ENCODE measurements at regions not wholly inside any gene's neighbourhood (a gene's known extent, or its start where the extent isn't known, plus 50 kb on each side); places are given as distances from the start of the nearest gene placed in this dataset.

GRCh38 chr10:44043646-44044375 is 341.1 kb downstream of the CXCL12 start:
- no TSS peak for BruUV-seq (replicated peaks)
- H3K9ac ChIP-seq (ENCODE audit: low read length), result no peak overlapping the region
- H3K27me3 ChIP-seq (ENCODE audit: insufficient read depth, low read length), result peaks cover 41% of the 10 kb centered on the region
- no peak for DNase-seq (ENCODE audit: low read depth, low spot score)
- intact Hi-C loops (cut with micrococcal nuclease), result no loop called here
- ChIA-PET POLR2A (no interaction called here), CTCF (no interaction called here), RAD21 (ENCODE audit: low non-redundant PET in 1 of 2, low total read pairs in 2 of 2, uncharacterized antibody in 2 of 2, unreplicated experiment in 2 of 2) (no interaction called here)
- H3K4me1 ChIP-seq (ENCODE audit: control insufficient read depth in 1 of 2, insufficient read depth in 2 of 2, low read length in 2 of 2), result no peaks in the 10 kb centered on the region
- TF ChIP-seq, protein P1, sequence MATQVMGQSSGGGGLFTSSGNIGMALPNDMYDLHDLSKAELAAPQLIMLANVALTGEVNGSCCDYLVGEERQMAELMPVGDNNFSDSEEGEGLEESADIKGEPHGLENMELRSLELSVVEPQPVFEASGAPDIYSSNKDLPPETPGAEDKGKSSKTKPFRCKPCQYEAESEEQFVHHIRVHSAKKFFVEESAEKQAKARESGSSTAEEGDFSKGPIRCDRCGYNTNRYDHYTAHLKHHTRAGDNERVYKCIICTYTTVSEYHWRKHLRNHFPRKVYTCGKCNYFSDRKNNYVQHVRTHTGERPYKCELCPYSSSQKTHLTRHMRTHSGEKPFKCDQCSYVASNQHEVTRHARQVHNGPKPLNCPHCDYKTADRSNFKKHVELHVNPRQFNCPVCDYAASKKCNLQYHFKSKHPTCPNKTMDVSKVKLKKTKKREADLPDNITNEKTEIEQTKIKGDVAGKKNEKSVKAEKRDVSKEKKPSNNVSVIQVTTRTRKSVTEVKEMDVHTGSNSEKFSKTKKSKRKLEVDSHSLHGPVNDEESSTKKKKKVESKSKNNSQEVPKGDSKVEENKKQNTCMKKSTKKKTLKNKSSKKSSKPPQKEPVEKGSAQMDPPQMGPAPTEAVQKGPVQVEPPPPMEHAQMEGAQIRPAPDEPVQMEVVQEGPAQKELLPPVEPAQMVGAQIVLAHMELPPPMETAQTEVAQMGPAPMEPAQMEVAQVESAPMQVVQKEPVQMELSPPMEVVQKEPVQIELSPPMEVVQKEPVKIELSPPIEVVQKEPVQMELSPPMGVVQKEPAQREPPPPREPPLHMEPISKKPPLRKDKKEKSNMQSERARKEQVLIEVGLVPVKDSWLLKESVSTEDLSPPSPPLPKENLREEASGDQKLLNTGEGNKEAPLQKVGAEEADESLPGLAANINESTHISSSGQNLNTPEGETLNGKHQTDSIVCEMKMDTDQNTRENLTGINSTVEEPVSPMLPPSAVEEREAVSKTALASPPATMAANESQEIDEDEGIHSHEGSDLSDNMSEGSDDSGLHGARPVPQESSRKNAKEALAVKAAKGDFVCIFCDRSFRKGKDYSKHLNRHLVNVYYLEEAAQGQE (IDR thresholded peaks at IDR 0.05; ENCODE audit: low read depth), result no peak
- TF ChIP-seq ZFX (IDR thresholded peaks at IDR 0.05) (no peak), TCF7L2 (IDR thresholded peaks at IDR 0.05; ENCODE audit: borderline replicate concordance, extremely low read depth, insufficient read depth, insufficient read length) (no peak), JUND (IDR thresholded peaks at IDR 0.05) (no peak), ZNF274 (IDR thresholded peaks at IDR 0.05; ENCODE audit: low read depth, low read length) (no peak), FOSL1 (IDR thresholded peaks at IDR 0.05; ENCODE audit: low read depth) (no peak), SP1 (IDR thresholded peaks at IDR 0.05; ENCODE audit: low read depth) (no peak), ATF3 (IDR thresholded peaks at IDR 0.05) (no peak), SRF (IDR thresholded peaks at IDR 0.05; ENCODE audit: low read depth) (no peak), RAD21 (IDR thresholded peaks at IDR 0.05; ENCODE audit: low read depth) (no peak), ELF1 (IDR thresholded peaks at IDR 0.05; ENCODE audit: borderline replicate concordance, low read depth) (no peak), POLR2AphosphoS5 (IDR thresholded peaks at IDR 0.05; ENCODE audit: low read depth, low read length) (no peak)
- TF ChIP-seq, protein P2, sequence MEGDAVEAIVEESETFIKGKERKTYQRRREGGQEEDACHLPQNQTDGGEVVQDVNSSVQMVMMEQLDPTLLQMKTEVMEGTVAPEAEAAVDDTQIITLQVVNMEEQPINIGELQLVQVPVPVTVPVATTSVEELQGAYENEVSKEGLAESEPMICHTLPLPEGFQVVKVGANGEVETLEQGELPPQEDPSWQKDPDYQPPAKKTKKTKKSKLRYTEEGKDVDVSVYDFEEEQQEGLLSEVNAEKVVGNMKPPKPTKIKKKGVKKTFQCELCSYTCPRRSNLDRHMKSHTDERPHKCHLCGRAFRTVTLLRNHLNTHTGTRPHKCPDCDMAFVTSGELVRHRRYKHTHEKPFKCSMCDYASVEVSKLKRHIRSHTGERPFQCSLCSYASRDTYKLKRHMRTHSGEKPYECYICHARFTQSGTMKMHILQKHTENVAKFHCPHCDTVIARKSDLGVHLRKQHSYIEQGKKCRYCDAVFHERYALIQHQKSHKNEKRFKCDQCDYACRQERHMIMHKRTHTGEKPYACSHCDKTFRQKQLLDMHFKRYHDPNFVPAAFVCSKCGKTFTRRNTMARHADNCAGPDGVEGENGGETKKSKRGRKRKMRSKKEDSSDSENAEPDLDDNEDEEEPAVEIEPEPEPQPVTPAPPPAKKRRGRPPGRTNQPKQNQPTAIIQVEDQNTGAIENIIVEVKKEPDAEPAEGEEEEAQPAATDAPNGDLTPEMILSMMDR (IDR thresholded peaks at IDR 0.05 in 2 of 3, conservative IDR thresholded peaks at IDR 0.05 in 1 of 3; ENCODE audit: borderline replicate concordance in 1 of 3, insufficient read depth in 1 of 3, low read depth in 2 of 3, low read length in 2 of 3), result no peak
- TF ChIP-seq, protein P3, sequence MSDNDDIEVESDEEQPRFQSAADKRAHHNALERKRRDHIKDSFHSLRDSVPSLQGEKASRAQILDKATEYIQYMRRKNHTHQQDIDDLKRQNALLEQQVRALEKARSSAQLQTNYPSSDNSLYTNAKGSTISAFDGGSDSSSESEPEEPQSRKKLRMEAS (IDR thresholded peaks at IDR 0.05), result no peak
- H3K4me2 ChIP-seq (ENCODE audit: low read length), result no peak overlapping the region
- H3K9me2 ChIP-seq (ENCODE audit: insufficient read depth), result no peaks in the 10 kb centered on the region
- H2AFZ ChIP-seq (ENCODE audit: low read depth, low read length, poor library complexity, severe bottlenecking), result no peak overlapping the region
- no peak overlapping the region for H3K4me3 ChIP-seq (replicated peaks in 1 of 2; ENCODE audit: low read depth in 1 of 2, low read length in 2 of 2)
- H3K9me3 ChIP-seq (ENCODE audit: control insufficient read depth in 1 of 2, insufficient read depth in 1 of 2, low read depth in 1 of 2, low read length in 2 of 2), result no peaks in the 10 kb centered on the region
- H3K36me3 ChIP-seq (ENCODE audit: control insufficient read depth in 1 of 2, insufficient read depth in 2 of 2, low read length in 2 of 2), result no peaks in the 10 kb centered on the region
- H3K27ac ChIP-seq (ENCODE audit: low read depth, low read length), result no peak overlapping the region
- H4K20me1 ChIP-seq (ENCODE audit: insufficient read depth), result no peaks in the 10 kb centered on the region
- no peak for ATAC-seq
- no peaks in the 10 kb centered on the region for H3K79me2 ChIP-seq (ENCODE audit: insufficient read depth, low read length)

Data from HCT116 (cell line).